Hepatocyte (in vitro differentiated cells): ENCODE measurements at regions not wholly inside any gene's neighbourhood (a gene's known extent, or its start where the extent isn't known, plus 50 kb on each side); places are given as distances from the start of the nearest gene placed in this dataset.

ENCODE experiments used
- EZH2 ChIP-seq: fragments of 200-600 bp; sonication (generic); IDR thresholded peaks from 2 replicates; pipeline ENCODE4 v1.6.1; 2016; ENCODE audit warnings: antibody characterized with exemption, mild to moderate bottlenecking, borderline replicate concordance
- EZH2phosphoT487 ChIP-seq: fragments of 200-600 bp; sonication (generic); IDR thresholded peaks from one replicate; pipeline ENCODE4 v1.6.1; 2018; ENCODE audit warnings: antibody characterized with exemption, mild to moderate bottlenecking, low read depth, moderate library complexity; ENCODE audit not compliant: unreplicated experiment, severe bottlenecking
- TF ChIP-seq, protein P1 (sequence below): fragments of 200-600 bp; sonication (generic); IDR thresholded peaks from 2 replicates; pipeline ENCODE4 v1.5.1; 2016; ENCODE audit warnings: antibody characterized with exemption, mild to moderate bottlenecking; ENCODE audit not compliant: poor library complexity

- TF ChIP-seq EZH2 = no peak
- TF ChIP-seq, protein P1, sequence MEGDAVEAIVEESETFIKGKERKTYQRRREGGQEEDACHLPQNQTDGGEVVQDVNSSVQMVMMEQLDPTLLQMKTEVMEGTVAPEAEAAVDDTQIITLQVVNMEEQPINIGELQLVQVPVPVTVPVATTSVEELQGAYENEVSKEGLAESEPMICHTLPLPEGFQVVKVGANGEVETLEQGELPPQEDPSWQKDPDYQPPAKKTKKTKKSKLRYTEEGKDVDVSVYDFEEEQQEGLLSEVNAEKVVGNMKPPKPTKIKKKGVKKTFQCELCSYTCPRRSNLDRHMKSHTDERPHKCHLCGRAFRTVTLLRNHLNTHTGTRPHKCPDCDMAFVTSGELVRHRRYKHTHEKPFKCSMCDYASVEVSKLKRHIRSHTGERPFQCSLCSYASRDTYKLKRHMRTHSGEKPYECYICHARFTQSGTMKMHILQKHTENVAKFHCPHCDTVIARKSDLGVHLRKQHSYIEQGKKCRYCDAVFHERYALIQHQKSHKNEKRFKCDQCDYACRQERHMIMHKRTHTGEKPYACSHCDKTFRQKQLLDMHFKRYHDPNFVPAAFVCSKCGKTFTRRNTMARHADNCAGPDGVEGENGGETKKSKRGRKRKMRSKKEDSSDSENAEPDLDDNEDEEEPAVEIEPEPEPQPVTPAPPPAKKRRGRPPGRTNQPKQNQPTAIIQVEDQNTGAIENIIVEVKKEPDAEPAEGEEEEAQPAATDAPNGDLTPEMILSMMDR = no peak
- TF ChIP-seq EZH2phosphoT487 = no peak
Measured at GRCh38 chr18:40197711-40198110, 1757.3 kb upstream of the PIK3C3 start.
